Right cardiac atrium (tissue), 5 donors: ENCODE measurements at regions not wholly inside any gene's neighbourhood (a gene's known extent, or its start where the extent isn't known, plus 50 kb on each side); places are given as distances from the start of the nearest gene placed in this dataset.

Experiments used
- ATAC-seq, 2 donors: fragments of 200-7000 bp; cut with Tn5 transposase; one replicate each; pipeline versions ENCODE4 v1.8.0 to v1.9.1; 2020; ENCODE audit warnings: moderate library complexity in 2 of 2, mild to moderate bottlenecking in 1 of 2
- DNase-seq, 3 donors: peaks; one replicate each; pipeline ENCODE4 v3.0.0-alpha.2; 2020
- H3K27ac ChIP-seq: one replicate; pipeline ENCODE4 v1.5.1; 2013; ENCODE audit warnings: mild to moderate bottlenecking, low read length, control low read depth, moderate library complexity
- H3K27me3 ChIP-seq: one replicate; pipeline ENCODE4 v1.6.1; 2013; ENCODE audit not compliant: control insufficient read depth, insufficient read depth
- H3K4me1 ChIP-seq: one replicate; pipeline ENCODE4 v1.6.1; 2013; ENCODE audit warnings: low read length; ENCODE audit not compliant: control insufficient read depth, insufficient read depth
- H3K4me3 ChIP-seq: one replicate; pipeline ENCODE4 v1.5.1; 2013; ENCODE audit warnings: low read length, control low read depth
- H3K9me3 ChIP-seq: one replicate; pipeline ENCODE4 v1.6.1; 2013; ENCODE audit warnings: low read length; ENCODE audit not compliant: control insufficient read depth
- WGBS: extraction: QIAGEN DNeasy Blood & Tissue Kit; methylation state at CpG from one replicate; pipeline ENCODE4 v1.1.7; 2013; 5-methylcytosine and 5-hydroxymethylcytosine counted together
- intact Hi-C, 4 donors: fragments of 100-400 bp; cut with DNase I; formaldehyde crosslinking; loops; one replicate each; pipeline versions ENCODE4 v1.11.0 to v1.14.0; 2022 to 2023
- donor health status: healthy with polysubstance abuse.
- donor health status: DM: no; HTN: yes; CAD: no.
- donor health status: DM: no; HTN: no; CAD: no.
- donor health status: DM: no; HTN: yes; CAD: no; lungs with severe emphysema.
- donor health status: DM: yes; HTN: yes; CAD: no.

- 90% methylated on average over 1 of the region's 1 CpG for WGBS
- H3K4me1 ChIP-seq = no peaks in the 10 kb centered on the region
- H3K27ac ChIP-seq = no peak overlapping the region
- no peaks in the 10 kb centered on the region for H3K27me3 ChIP-seq
- no peaks in the 10 kb centered on the region for H3K9me3 ChIP-seq
- ATAC-seq (no peak), DNase-seq (no peak)
- intact Hi-C loops = no loop called here
- no peak overlapping the region for H3K4me3 ChIP-seq
Observed at GRCh38 chr2:13195270-13195669, 478.5 kb downstream of the TRIB2 start.

DNA sequence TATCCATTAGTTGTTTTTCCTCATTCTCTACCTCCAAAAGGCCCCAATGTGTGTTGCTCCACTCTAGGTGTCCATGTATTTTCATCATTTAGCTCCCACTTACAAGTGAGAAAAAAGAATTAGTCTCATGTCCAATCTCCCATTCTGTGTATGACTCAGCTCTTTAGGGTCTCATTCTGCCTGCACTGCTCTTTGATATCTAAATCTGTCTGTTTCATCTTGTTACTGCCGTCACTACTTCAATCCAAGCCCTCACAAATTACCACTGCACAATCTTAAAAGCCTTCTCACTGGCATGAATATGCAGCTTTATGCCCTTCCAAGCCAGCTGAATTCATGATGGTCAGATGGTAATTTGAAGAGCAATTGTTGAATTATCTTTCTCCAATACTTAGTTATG, 480.5 kb downstream of the TRIB2 start:
- no peaks in the 10 kb centered on the region for H3K4me1 ChIP-seq
- H3K27me3 ChIP-seq = no peaks in the 10 kb centered on the region
- H3K4me3 ChIP-seq = no peak overlapping the region
- ATAC-seq (no peak), DNase-seq (no peak)
- 62% methylated on average over 1 of the region's 1 CpG for WGBS
- no peaks in the 10 kb centered on the region for H3K9me3 ChIP-seq
- no peak overlapping the region for H3K27ac ChIP-seq
- intact Hi-C loops = no loop called here

DNA sequence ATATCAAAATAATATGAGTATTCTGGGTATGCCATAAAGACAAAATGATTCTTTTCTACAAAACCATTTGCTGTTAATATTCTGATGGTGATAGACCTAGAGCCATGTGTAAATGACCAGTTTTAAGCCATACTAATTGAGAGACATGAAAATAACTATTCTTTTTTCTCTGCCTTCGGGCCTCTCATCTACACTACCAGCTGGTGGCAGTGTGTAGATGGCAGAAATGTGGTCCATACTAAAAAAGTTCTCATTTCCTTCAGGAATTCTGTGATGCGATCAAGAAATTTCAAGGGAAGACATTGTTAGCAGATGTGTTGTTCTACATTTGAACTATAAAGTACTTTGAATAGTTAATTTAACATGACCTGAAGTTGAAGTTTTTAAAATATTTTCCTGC, 485.2 kb downstream of the TRIB2 start:
- DNase-seq (no peak), ATAC-seq (no peak)
- 78% methylated on average over 2 of the region's 2 CpGs for WGBS
- H3K9me3 ChIP-seq = no peaks in the 10 kb centered on the region
- no peak overlapping the region for H3K4me3 ChIP-seq
- intact Hi-C loops = no loop called here
- no peaks in the 10 kb centered on the region for H3K27me3 ChIP-seq
- H3K4me1 ChIP-seq = no peaks in the 10 kb centered on the region
- H3K27ac ChIP-seq = no peak overlapping the region

- DNase-seq (no peak), ATAC-seq (no peak)
- H3K4me1 ChIP-seq = no peaks in the 10 kb centered on the region
- no peak overlapping the region for H3K27ac ChIP-seq
- no peak overlapping the region for H3K4me3 ChIP-seq
- intact Hi-C loops = no loop called here
- H3K9me3 ChIP-seq = no peaks in the 10 kb centered on the region
- H3K27me3 ChIP-seq = no peaks in the 10 kb centered on the region
Observed at GRCh38 chr2:13212115-13212514, 495.4 kb downstream of the TRIB2 start.

GRCh38 chr2:13218205-13218604, 501.5 kb downstream of the TRIB2 start:
- ATAC-seq (no peak), DNase-seq (no peak)
- no peak overlapping the region for H3K27ac ChIP-seq
- H3K27me3 ChIP-seq = no peaks in the 10 kb centered on the region
- no peaks in the 10 kb centered on the region for H3K9me3 ChIP-seq
- H3K4me1 ChIP-seq = no peaks in the 10 kb centered on the region
- H3K4me3 ChIP-seq = no peak overlapping the region
- intact Hi-C loops = no loop called here

DNA sequence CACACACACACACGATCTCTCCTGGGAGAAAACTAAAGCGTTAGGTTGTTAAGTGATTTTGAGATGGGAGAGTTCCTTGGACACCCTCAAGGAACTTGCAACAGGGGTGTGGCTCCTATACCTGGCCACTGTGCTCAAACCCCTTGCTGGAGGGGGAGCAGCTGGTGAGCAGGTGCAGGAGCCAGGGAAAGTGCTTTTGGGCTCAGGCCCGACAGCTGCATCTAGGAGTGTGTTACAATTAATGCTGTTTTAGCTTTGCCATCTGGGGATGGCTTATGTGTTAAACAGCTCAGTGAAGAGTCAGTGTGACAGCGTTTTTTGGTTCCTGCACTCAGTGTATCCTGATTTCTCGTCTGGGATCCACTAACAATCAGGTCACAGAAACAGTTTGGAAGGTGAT, 510.8 kb downstream of the TRIB2 start:
- 60% methylated on average over 5 of the region's 5 CpGs for WGBS
- no peak overlapping the region for H3K4me3 ChIP-seq
- ATAC-seq (no peak), DNase-seq (no peak)
- H3K27ac ChIP-seq = no peak overlapping the region
- peaks cover 2% of the 10 kb centered on the region for H3K27me3 ChIP-seq
- no peaks in the 10 kb centered on the region for H3K4me1 ChIP-seq
- intact Hi-C loops = no loop called here
- H3K9me3 ChIP-seq = no peaks in the 10 kb centered on the region

GRCh38 chr2:13230221-13230620, 513.5 kb downstream of the TRIB2 start:
- H3K4me3 ChIP-seq = no peak overlapping the region
- intact Hi-C loops = no loop called here
- peaks cover 2% of the 10 kb centered on the region for H3K27me3 ChIP-seq
- 75% methylated on average over 1 of the region's 1 CpG for WGBS
- ATAC-seq (no peak), DNase-seq (no peak)
- H3K4me1 ChIP-seq = no peaks in the 10 kb centered on the region
- no peaks in the 10 kb centered on the region for H3K9me3 ChIP-seq
- H3K27ac ChIP-seq = no peak overlapping the region

- no peaks in the 10 kb centered on the region for H3K9me3 ChIP-seq
- H3K4me1 ChIP-seq = no peaks in the 10 kb centered on the region
- intact Hi-C loops = no loop called here
- no peak overlapping the region for H3K4me3 ChIP-seq
- ATAC-seq = no peak
- no peak for DNase-seq
- no peaks in the 10 kb centered on the region for H3K27me3 ChIP-seq
- H3K27ac ChIP-seq = no peak overlapping the region
Observed at GRCh38 chr2:13240061-13240460, 523.3 kb downstream of the TRIB2 start.

DNA sequence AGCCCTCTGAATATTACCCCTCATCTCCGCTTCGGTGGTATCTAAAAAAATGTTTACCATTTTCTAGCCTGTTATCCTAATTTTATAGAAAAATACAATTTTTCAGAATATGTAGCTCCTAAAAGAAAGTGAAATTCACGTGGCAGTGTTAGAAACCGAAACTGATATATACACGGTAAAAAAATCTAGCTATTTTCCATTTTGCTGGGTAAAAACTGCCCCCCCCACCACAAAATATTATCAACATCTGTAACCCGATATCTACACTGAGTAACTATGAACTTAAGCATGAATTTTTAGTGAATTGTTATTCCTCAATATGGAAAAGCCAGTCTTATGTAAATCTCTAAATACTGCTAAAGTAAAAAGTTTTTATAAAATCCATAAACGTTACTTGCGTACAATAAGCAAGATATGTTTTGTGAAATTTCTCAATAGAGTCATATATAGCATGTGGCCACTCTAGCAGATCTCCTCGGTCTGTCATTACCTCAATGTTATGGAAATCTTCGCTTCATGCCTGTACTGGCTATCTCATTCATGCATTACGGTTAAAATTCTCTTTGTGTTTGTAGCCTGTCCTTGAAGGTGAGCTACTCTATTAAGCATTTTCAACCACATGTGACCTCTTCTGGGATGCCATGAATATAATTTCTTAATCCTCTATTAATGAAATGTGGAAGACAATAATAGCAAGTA, 524.2 kb downstream of the TRIB2 start:
- WGBS = 84% methylated on average over 11 of the region's 11 CpGs
- Histone ChIP-seq H3K4me1 (no peaks in the 10 kb centered on the region), H3K4me3 (no peak overlapping the region), H3K9me3 (no peaks in the 10 kb centered on the region), H3K27me3 (no peaks in the 10 kb centered on the region), H3K27ac (no peak overlapping the region)
- no peak for ATAC-seq
- intact Hi-C loops = no loop called here
- no peak for DNase-seq

DNA sequence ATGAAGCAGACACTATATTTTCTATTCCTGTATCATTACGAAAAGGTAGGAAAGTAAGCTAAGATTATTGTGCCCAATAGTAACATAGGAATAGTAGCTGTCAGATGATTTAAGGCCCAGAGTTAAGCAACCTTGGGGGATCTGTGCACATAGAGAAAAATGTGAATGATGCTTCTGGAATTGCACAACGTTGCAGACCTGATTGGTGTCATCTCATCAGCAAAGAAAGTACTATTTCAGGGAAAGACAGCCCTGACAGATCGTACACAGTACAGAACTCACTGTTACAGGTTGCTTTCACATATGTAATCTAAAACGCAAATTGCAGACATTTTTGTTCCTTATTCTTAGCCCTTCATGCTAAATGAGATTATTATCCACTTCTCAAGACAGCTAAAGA, 535.9 kb downstream of the TRIB2 start:
- H3K4me1 ChIP-seq = no peaks in the 10 kb centered on the region
- no peaks in the 10 kb centered on the region for H3K27me3 ChIP-seq
- H3K9me3 ChIP-seq = no peaks in the 10 kb centered on the region
- ATAC-seq = no peak
- no peak for DNase-seq
- no peak overlapping the region for H3K27ac ChIP-seq
- WGBS = 58% methylated on average over 4 of the region's 4 CpGs
- intact Hi-C loops = no loop called here
- no peak overlapping the region for H3K4me3 ChIP-seq

- 86% methylated on average over 1 of the region's 1 CpG for WGBS
- no peaks in the 10 kb centered on the region for H3K9me3 ChIP-seq
- DNase-seq (no peak), ATAC-seq (no peak)
- no peaks in the 10 kb centered on the region for H3K27me3 ChIP-seq
- H3K27ac ChIP-seq = no peak overlapping the region
- intact Hi-C loops = no loop called here
- H3K4me1 ChIP-seq = no peaks in the 10 kb centered on the region
- no peak overlapping the region for H3K4me3 ChIP-seq
Observed at GRCh38 chr2:13255485-13255884, 538.7 kb downstream of the TRIB2 start.

GRCh38 chr2:13260402-13260801, 543.7 kb downstream of the TRIB2 start:
- intact Hi-C loops = no loop called here
- Histone ChIP-seq H3K4me1 (no peaks in the 10 kb centered on the region), H3K27me3 (no peaks in the 10 kb centered on the region), H3K27ac (no peak overlapping the region), H3K9me3 (no peaks in the 10 kb centered on the region), H3K4me3 (no peak overlapping the region)
- DNase-seq (no peak), ATAC-seq (no peak)
- 25% methylated on average over 2 of the region's 2 CpGs for WGBS
